ENCODE measurements at regions not wholly inside any gene's neighbourhood (a gene's known extent, or its start where the extent isn't known, plus 50 kb on each side); places are given as distances from the start of the nearest gene placed in this dataset.
"Not testable (repeated sequence)": the region's sequence is repeated elsewhere in the genome, so short reads cannot be mapped to it uniquely, and the experiment has no call there.

DNA sequence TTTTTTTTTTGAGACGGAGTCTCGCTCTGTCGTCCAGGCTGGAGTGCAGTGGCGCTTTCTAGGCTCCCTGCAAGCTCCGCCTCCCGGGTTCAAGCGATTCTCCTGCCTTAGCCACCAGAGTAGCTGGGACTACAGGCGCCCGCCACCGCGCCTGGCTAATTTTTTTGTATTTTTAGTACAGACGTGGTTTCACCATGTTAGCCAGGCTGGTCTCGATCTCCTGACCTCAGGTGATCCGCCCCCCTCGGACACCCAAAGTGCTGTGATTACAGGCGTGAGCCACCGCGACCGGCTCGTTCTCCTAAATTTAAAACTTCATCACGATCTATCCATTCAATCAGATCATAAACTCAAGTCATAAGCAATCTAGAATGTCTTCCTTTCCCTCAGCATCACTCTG, 359.5 kb upstream of the BRINP3 start:
- not testable (repeated sequence) for DNase-seq

DNA sequence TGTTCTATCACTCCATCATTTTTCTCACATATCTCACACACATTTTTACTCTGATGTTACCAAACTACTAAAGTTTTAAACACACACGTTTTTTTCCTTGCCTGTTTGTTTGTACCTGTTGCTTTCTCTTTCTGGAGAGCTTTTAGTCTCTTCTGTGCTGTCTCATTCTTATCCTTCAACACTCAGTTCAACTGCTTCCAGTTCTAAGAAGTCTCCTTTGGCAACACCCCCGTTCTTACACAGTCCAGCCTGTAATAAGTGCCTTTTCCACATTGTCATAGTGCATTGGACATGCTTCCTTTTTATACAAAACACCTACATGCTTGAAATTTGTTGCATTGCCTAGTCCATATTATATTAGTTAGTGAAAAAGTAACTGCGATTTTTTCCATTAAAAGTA, 360.2 kb upstream of the BRINP3 start:
- DNase-seq = no peak

DNA sequence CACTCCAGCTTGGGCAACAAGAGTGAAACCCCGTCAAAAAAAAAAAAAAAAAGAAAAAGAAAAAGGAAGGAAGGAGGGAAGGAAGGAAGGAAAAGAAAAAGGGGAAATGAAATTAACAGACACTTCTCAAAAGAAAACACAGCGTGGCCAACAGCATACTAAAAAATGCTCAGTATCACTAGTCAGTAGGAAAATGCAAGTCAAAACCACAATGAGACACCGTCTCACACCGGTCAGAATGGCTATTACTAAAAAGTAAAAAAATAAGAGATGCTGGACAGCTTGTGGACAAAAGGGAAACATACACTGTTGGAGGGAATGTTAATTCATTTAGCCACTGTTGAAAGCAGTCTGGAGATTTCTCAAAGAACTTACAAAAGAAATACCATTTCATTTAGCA, 369.5 kb upstream of the BRINP3 start:
- DNase-seq = no peak

DNA sequence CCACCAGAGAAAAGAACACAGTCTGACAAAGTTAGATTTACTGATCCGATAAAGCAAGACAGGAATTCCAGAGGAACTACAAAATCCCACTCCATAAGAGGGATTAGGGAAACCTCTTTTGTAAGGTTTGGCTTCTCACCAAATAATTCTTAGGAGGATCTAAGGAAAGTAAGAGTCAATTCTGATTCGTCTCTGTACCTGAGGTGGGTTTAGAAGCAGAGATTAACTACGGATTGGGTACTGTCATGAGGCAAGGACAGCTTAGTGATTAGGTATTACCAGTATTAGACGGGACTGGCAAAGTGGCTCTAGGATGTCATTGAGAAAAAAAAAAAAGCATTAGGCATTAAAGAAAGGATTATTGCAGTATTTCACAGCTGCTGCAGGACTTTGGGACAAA, 371.7 kb upstream of the BRINP3 start:
- DNase-seq = no peak

DNA sequence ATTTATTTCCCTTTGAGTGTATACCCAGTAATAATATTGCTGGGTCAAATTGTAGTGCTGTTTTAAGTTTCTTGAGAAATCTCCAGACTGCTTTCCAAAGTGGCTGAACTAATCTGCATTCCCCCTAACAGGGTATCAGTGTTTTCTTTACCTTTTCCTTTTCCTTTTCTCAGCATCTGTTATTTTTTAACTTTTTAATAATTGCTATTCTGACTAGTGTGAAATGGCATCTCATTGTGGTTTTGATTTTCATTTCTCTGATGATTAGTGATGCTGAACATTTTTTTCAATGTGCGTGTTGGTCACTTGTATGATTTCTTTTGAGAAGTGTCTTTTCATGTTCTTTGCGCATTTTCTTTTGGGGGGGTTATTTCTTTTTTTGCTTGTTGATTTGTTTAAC, 374.9 kb upstream of the BRINP3 start:
- DNase-seq = no peak

DNA sequence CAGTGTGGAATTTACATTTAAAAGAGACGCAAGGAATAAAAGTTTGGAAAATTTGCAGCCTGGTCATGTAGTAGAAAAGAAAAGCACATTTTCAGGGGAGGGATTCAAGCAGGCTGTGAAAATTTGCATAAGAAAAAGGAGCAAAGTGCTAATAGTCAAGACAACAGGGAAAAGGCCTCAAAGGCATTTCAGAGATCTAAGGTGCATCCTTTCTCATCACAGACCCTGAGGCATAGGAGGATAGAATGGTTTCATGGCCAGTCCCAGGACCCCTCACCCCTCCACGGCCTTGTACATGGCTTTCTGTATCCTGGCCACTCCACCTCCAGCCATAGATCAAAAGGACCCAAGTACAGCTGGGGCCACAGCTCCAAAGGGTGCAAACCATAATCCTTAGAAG, 380.5 kb upstream of the BRINP3 start:
- no peak for DNase-seq

DNA sequence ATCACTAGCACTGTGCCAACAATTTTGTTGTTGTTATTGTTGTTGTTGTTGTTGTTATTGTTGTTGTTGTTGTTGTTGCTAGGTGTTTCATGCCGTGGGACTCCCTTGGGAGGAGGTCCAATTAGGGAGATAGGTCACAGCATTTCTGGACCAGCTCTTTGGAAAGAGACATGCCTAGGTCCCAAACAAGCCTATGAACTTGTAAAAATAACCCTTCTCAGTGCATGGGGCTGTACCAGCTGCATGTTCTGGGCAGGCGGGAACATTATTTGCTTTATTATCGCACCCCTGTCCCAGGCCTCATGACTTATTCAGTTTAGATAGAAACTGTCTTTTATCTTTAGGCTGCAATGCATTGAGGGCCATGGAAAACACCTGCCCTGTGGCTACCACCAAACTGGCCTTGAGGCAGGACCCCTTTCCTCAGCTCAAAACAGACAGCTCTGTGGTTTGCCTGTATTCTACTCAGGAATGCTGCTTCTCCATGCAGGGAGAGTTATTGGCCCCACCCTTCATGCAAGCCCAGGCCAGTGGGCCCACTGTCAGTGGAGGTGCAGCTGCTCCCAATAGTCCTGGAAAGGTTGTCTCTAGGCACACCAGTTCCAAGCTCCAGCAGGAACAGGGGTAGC, 386.5 kb upstream of the BRINP3 start:
- no peak for DNase-seq

DNA sequence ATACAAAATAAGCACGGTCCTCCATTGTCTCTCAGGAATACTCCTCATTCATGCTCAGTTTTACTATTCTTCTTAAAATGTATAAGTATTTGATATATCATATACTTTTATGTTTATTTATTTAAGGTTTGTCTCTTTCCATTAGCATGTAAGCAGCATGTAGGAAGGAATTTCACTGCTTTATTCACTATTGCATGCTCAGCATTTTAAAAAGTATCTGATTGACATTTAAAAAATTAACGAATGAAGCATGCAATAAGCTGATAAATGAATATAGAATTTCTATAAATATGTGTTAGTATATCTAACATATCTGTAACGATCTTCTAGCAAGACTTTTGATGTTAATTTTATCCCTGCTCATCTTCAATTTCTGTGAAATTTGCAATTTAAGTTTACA, 402.7 kb upstream of the BRINP3 start:
- DNase-seq = no peak

DNA sequence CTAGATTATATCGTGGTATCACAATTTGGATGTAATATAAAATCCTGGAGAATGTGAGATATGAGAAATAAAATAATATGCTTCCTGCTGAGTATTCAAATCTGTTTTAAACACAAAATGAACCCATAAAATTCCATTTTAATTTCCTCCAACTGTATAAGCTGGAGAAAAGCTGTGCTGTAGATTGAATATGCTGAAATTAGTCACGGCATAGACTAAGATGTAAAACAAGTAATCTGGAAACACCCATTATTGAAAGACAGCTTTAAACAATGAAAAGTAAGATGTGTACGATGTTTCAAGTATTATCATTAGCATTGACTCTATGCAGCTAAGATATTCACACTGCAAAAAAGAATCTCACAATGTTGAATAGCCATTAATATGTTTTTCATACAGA, 403.4 kb upstream of the BRINP3 start:
- DNase-seq = no peak

DNA sequence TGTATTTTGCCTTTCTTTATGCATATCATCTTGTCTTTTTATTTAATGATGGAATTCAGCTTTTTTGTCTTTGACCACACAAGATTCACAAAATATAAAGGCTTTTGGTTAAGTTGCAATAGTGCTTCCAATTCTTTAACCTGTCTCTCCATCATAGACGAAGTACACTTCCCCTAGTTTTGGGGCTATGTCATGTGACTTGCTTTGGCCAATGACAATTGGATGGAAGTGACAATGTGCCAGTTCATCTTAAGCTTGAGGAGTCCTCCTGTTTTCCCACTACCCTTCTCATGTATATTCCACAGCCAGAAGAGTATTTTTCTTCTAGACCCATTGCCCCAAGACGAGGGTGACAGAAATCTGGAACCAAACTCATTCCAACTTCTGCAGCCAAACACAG, 419.6 kb upstream of the BRINP3 start:
- DNase-seq = no peak

DNA sequence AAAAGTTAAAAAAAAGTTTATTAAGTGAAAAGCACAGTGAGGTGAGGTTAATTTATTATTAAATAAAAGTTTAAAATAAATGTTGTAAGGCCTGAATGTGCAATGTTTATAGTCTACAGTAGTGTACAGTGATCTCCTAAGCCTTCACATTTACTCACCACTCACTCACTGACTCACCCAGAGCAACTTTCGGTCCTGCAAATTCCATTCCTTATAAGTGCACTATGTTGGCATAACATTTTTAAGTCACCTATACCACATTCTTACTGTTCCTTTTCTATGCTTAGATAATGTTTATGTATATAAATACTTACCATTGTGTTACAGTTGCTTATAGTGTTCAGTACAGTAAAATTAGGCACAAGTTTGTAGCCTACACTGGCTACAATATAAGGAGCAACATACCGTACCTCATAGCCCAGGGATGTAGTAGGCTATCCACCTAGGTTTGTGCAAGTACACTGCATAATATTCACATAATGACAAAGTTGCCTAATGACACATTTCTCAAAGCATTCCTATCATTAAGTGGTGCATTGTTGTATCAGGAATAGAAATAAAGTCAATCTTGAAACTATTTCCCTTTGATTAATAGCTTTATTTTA, 426.5 kb upstream of the BRINP3 start:
- DNase-seq = no peak

DNA sequence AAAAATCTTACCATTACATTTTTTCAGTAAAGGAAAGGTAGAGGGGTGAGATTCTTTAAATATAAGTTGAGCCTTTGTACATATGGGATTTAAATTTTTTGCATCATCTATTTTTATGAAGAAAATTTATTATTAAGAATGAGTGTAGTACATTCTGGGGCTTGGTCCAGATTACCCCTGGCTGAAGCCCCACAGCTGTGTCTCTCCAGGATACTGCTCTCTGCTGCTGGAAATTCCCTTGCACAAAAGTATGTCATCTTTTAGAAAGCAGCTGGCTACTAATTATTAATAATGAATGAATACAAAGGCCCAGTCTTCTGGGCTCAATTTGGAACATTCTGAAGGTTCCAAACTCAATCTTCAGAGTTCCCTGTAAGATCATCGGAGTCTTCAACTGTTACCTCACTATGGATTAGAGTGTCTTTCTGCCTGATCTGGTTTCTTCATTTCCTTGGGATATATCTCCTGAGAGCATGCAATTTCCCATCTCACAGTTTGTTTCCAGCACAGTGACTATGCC, 428.6 kb upstream of the BRINP3 start:
- DNase-seq = no peak

DNA sequence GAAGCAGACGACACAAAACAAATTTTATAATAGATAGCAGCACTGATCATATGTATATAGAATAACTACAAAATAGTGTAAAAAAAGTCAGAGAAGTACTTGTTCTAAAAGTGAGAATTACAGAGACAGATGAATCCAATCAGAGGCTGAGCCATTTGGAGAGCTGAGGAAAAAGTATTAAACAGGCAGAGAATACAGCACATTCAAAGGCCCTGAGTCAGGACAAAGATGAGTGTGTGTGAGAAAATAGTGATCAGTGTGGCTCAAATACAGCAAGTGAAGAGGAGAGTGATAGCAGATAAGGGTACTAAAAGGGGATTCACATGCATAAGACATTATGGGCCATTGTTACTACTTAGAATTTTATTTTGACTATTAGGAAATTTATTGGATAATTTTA, 430.6 kb upstream of the BRINP3 start:
- DNase-seq = no peak

DNA sequence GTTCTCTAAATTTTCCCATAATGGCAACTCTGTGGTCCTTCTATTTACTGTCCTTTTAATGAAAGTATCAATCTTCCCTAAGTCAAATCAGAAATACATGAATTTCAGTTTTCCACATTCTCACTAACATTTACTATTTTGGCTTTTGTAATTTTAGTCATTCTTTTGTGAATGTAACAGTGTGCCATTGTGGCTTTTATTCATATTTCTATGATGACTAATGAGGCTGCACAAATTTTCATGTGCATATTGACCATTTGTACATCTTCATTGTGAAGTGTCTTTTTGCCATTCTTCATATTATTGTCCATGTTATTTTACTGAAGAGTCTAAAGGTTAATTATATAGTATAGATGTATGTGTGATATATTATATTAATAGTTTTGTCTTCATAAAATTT, 431.0 kb upstream of the BRINP3 start:
- DNase-seq = no peak

DNA sequence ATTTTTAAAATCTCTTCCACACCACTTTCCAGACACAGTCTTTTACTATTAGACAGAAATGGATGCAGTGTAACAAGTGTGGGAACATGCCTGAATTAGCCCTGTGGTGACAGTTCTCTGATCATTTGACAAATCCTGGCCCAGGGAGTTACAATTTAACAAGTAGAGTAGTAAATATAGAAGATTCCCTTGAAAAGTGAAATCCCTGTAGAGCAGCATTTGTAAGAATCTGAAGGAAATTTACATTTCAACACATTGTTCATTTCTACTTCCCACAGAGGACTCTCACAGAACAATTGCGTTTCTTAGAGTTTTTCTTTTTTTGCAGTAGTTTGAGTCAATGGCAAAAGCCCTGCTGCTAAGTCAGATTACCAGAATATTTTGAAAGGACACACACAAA, 458.3 kb upstream of the BRINP3 start:
- no peak for DNase-seq

DNA sequence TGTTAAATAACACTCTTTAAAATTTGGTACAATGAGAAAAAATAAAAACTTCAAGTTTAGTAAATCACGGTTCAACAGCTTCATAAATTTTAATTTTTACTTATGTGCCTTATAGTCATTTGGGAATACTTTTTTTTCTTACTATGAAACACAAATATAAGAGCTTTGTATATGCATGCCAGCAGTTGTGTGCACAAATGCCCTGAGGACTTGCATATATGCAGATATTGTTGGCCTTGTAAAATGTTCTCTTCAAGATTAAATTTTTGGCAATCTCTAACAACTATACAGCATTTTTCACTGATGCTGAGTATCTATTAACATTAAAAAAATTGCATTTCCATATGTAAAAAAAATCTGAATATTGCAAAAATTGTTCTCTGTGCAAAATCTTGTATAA, 458.7 kb upstream of the BRINP3 start:
- no peak for DNase-seq

DNA sequence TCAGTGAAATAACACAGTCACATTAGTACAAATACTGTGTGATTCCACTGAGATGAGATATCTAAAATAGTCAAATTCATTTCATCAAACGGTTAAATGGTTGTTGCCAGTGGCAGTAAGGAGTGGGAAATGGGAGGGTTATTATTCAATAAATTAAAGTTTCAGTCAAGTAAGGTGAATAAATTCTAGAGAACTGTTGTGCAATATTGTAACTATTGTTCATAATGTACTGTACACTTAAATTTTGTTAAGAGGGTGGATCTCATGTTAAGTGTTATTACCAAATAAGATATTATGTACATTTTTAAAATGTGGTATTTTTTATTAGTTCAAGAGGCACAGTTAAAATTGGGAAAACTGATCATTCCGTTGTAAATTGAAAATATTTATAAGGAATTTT, 463.3 kb upstream of the BRINP3 start:
- no peak for DNase-seq

DNA sequence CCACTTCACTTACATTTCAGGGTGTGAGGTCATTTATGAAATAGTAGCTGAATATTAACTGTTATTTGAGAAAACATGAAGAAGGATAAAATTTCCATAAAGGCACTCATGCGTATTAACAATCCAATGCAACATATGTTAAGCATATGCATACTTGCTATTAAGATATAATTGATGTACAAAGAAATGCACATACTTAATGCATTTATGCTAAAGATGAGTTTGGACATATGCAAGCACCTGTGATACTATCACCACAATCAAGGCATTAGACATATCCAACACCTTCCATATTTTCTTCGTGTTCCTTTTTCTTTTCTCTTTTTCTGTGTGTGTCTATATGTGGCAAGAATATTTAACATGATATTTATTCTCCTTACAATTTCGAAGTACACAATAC, 464.8 kb upstream of the BRINP3 start:
- no peak for DNase-seq

DNA sequence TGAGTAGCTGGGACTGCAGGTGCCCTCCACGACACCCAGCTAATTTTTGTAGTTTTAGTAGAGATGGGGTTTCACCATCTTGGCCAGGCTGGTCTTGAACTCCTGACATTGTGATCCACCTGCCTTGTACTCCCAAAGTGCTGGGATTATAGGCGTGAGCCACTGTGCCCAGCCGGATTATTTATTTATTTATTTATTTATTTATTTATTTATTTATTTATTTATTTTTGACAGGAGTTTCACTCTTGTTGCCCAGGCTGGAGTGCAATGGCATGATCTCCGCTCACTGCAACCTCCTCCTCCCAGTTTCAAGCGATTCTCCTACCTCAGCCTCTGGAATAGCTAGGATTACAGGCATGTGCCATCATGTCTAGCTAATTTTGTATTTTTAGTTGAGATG, 466.1 kb upstream of the BRINP3 start:
- not testable (repeated sequence) for DNase-seq

DNA sequence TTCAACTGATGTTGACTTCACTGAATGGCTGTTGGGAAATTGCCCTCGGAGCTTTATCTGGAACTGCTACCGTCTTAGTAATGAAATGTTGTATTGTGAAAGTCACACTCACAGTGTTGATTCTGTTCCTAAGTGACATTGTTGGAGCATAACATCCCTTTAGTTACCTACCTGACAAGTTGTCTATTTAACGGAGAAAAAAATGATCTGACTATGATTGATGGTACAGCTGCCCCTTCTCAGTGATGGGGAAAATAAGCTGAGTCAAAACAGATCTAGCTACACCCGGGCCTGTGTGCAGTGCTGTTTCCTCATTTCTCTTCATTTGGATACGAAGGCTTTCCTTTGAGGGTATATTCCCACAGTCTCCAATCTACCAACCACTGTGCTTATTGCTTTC, 472.3 kb upstream of the BRINP3 start:
- no peak for DNase-seq

DNA sequence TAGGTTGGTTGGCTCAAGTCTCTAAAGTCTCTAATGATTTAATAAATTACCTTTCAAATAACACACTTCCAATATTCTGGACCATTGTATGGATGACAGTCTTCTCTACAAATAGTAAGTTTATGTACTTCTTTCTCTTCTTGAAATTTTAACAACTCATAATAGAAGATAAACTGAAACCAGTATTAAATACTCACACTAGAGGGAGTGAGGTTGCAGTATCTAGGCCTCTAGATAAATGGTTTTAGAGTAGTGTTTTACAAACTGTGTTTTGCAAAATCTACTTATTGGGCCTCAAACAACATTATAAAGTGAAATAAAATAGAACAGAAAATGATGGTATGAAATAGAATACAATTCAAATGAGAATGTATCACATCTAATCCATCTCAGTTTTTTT, 479.9 kb upstream of the BRINP3 start:
- DNase-seq = no peak

DNA sequence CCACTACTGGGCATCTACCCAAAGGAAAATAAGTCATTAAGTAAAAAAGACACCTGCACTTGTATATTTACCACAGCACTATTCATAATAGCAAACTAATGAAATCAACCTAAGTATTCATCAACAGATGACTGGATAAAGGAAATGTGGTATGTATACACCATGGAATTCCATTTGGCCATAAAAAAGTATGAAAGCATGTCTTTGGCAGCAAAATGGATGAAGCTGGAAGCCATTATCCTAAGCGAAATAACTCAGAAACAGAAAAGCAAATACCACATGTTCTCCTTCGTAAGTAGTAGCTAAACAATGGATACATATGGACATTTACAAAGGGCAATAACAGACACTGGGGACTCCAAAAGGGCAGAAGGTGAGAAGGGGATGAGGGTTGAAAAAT, 485.7 kb upstream of the BRINP3 start:
- no peak for DNase-seq

DNA sequence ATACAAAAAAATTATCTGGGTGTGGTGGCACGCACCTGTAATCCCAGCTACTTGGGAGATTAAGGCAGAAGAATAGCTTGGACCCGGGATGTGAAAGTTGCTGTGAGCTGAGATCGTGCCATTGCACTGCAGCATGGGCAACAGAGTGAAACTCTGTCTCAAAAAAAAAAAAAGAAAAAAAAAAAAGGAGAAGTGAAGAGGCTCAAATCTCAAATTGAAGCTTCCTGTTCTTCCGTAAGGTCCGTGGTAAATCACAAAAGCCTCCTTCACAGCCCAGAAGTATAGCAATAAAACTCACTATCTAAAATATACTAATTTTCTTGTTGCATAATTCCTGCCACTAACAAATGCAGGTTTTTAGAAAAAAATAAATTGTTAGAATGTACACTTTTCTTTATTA, 498.2 kb upstream of the BRINP3 start:
- no peak for DNase-seq

DNA sequence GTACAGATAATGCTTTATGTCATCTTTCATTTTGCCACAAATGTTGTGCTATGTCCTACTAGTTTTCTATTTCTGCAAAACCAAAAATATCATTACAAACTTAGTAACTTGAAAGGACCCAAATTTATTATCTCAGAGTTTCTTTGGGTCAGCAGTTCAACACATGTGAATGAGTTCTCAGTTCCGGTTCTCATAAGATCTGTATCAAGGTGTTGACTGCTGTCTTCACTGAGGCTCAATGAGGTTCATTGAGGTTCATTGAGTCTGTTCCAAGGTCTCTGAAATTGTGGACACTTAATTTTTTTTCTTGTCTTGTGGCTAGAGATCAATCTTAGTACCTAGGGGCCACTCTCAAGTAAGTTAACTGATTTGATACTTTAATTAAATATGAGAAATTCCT, 525.1 kb upstream of the BRINP3 start:
- DNase-seq = no peak

DNA sequence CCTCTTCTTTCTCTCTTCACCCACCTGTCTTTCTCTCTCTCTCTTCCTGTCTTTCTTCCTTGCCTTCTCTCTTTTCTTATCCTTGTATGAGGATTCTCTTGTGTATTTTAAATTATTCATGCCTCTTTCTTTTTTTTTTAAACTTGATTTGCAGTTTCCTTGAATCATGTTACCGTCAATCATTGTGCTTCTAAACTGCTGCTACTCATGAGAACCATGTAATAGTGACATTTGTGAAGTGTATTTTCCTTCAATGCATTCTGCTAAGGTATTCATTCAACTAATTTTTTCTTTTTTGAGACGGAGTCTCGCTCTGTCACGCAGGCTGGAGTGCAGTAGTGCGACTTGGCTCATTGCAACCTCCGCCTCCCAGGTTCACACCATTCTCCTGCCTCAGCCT, 539.1 kb upstream of the BRINP3 start:
- DNase-seq = no peak
